ENCODE measurements at regions not wholly inside any gene's neighbourhood (a gene's known extent, or its start where the extent isn't known, plus 50 kb on each side); places are given as distances from the start of the nearest gene placed in this dataset.
"Not testable (repeated sequence)": the region's sequence is repeated elsewhere in the genome, so short reads cannot be mapped to it uniquely, and the experiment has no call there.

- no peak overlapping the region for H3K4me3 ChIP-seq (ENCODE audit: low read length)
- no peaks in the 10 kb centered on the region for H3K27me3 ChIP-seq (ENCODE audit: insufficient read depth, low read length)
- no peaks in the 10 kb centered on the region for H3K4me1 ChIP-seq (ENCODE audit: insufficient read depth, low read length)
- H3K36me3 ChIP-seq (ENCODE audit: insufficient read depth, low read length), result no peaks in the 10 kb centered on the region
- H2AFZ ChIP-seq (ENCODE audit: low read depth, low read length), result no peak overlapping the region
- no peaks in the 10 kb centered on the region for H3K9me3 ChIP-seq (ENCODE audit: low read length)
Measured at GRCh38 chr6:85348643-85349042, 101.2 kb upstream of the NT5E start.

GRCh38 chr6:85347812-85348211 lies 102.1 kb upstream of the NT5E start:
- no peaks in the 10 kb centered on the region for H3K36me3 ChIP-seq (ENCODE audit: insufficient read depth, low read length)
- no peaks in the 10 kb centered on the region for H3K9me3 ChIP-seq (ENCODE audit: low read length)
- H3K4me1 ChIP-seq (ENCODE audit: insufficient read depth, low read length), result no peaks in the 10 kb centered on the region
- H3K27me3 ChIP-seq (ENCODE audit: insufficient read depth, low read length), result no peaks in the 10 kb centered on the region
- H2AFZ ChIP-seq (ENCODE audit: low read depth, low read length), result no peak overlapping the region
- H3K4me3 ChIP-seq (ENCODE audit: low read length), result no peak overlapping the region

GRCh38 chr6:85346196-85346595 lies 103.7 kb upstream of the NT5E start:
- no peak overlapping the region for H2AFZ ChIP-seq (ENCODE audit: low read depth, low read length)

GRCh38 chr6:85344996-85345395 lies 104.9 kb upstream of the NT5E start:
- no peaks in the 10 kb centered on the region for H3K9me3 ChIP-seq (ENCODE audit: low read length)
- no peak overlapping the region for H2AFZ ChIP-seq (ENCODE audit: low read depth, low read length)
- no peaks in the 10 kb centered on the region for H3K36me3 ChIP-seq (ENCODE audit: insufficient read depth, low read length)
- no peak overlapping the region for H3K4me3 ChIP-seq (ENCODE audit: low read length)
- no peaks in the 10 kb centered on the region for H3K4me1 ChIP-seq (ENCODE audit: insufficient read depth, low read length)
- no peaks in the 10 kb centered on the region for H3K27me3 ChIP-seq (ENCODE audit: insufficient read depth, low read length)

More at GRCh38 chr6:85346196-85346595, 103.7 kb upstream of the NT5E start:
- no peaks in the 10 kb centered on the region for H3K27me3 ChIP-seq (ENCODE audit: insufficient read depth, low read length)
- H3K36me3 ChIP-seq (ENCODE audit: insufficient read depth, low read length), result no peaks in the 10 kb centered on the region
- no peak overlapping the region for H3K4me3 ChIP-seq (ENCODE audit: low read length)
- no peaks in the 10 kb centered on the region for H3K4me1 ChIP-seq (ENCODE audit: insufficient read depth, low read length)
- no peaks in the 10 kb centered on the region for H3K9me3 ChIP-seq (ENCODE audit: low read length)

- no peak overlapping the region for H3K4me3 ChIP-seq (ENCODE audit: low read length)
- H2AFZ ChIP-seq (ENCODE audit: low read depth, low read length), result no peak overlapping the region
- H3K9me3 ChIP-seq (ENCODE audit: low read length), result no peaks in the 10 kb centered on the region
- H3K36me3 ChIP-seq (ENCODE audit: insufficient read depth, low read length), result no peaks in the 10 kb centered on the region
- H3K4me1 ChIP-seq (ENCODE audit: insufficient read depth, low read length), result no peaks in the 10 kb centered on the region
- no peaks in the 10 kb centered on the region for H3K27me3 ChIP-seq (ENCODE audit: insufficient read depth, low read length)
Measured at GRCh38 chr6:85343428-85343827, 106.5 kb upstream of the NT5E start.

GRCh38 chr6:85329196-85329595 lies 120.7 kb upstream of the NT5E start:
- H3K27me3 ChIP-seq (ENCODE audit: insufficient read depth, low read length), result no peaks in the 10 kb centered on the region
- no peaks in the 10 kb centered on the region for H3K9me3 ChIP-seq (ENCODE audit: low read length)
- H2AFZ ChIP-seq (ENCODE audit: low read depth, low read length), result no peak overlapping the region
- H3K36me3 ChIP-seq (ENCODE audit: insufficient read depth, low read length), result no peaks in the 10 kb centered on the region
- H3K4me3 ChIP-seq (ENCODE audit: low read length), result no peak overlapping the region
- H3K4me1 ChIP-seq (ENCODE audit: insufficient read depth, low read length), result no peaks in the 10 kb centered on the region

- H3K9me3 ChIP-seq (ENCODE audit: low read length); H3K4me3 ChIP-seq (ENCODE audit: low read length); H2AFZ ChIP-seq (ENCODE audit: low read depth, low read length); H3K27me3 ChIP-seq (ENCODE audit: insufficient read depth, low read length); H3K36me3 ChIP-seq (ENCODE audit: insufficient read depth, low read length); H3K4me1 ChIP-seq (ENCODE audit: insufficient read depth, low read length): not testable (repeated sequence)
Measured at GRCh38 chr6:85325811-85326210, 124.1 kb upstream of the NT5E start.

GRCh38 chr6:85323435-85324040 lies 126.3 kb upstream of the NT5E start:
- no peaks in the 10 kb centered on the region for H3K36me3 ChIP-seq (ENCODE audit: insufficient read depth, low read length)
- H2AFZ ChIP-seq (ENCODE audit: low read depth, low read length), result no peak overlapping the region
- no peaks in the 10 kb centered on the region for H3K27me3 ChIP-seq (ENCODE audit: insufficient read depth, low read length)
- H3K4me3 ChIP-seq (ENCODE audit: low read length), result no peak overlapping the region
- H3K4me1 ChIP-seq (ENCODE audit: insufficient read depth, low read length), result no peaks in the 10 kb centered on the region
- H3K9me3 ChIP-seq (ENCODE audit: low read length), result no peaks in the 10 kb centered on the region

GRCh38 chr6:85322446-85323105 lies 127.3 kb upstream of the NT5E start:
- Histone ChIP-seq H3K4me3 (ENCODE audit: low read length) (no peak overlapping the region), H3K9me3 (ENCODE audit: low read length) (no peaks in the 10 kb centered on the region), H3K36me3 (ENCODE audit: insufficient read depth, low read length) (no peaks in the 10 kb centered on the region), H3K4me1 (ENCODE audit: insufficient read depth, low read length) (no peaks in the 10 kb centered on the region), H2AFZ (ENCODE audit: low read depth, low read length) (no peak overlapping the region), H3K27me3 (ENCODE audit: insufficient read depth, low read length) (no peaks in the 10 kb centered on the region)

GRCh38 chr6:85321906-85322305 lies 128.0 kb upstream of the NT5E start:
- no peaks in the 10 kb centered on the region for H3K36me3 ChIP-seq (ENCODE audit: insufficient read depth, low read length)

GRCh38 chr6:85314586-85314985 lies 135.3 kb upstream of the NT5E start:
- Histone ChIP-seq H3K4me3 (ENCODE audit: low read length) (no peak overlapping the region), H2AFZ (ENCODE audit: low read depth, low read length) (no peak overlapping the region), H3K27me3 (ENCODE audit: insufficient read depth, low read length) (no peaks in the 10 kb centered on the region), H3K9me3 (ENCODE audit: low read length) (no peaks in the 10 kb centered on the region), H3K36me3 (ENCODE audit: insufficient read depth, low read length) (no peaks in the 10 kb centered on the region), H3K4me1 (ENCODE audit: insufficient read depth, low read length) (no peaks in the 10 kb centered on the region)

More at GRCh38 chr6:85321906-85322305, 128.0 kb upstream of the NT5E start:
- Histone ChIP-seq H3K4me1 (ENCODE audit: insufficient read depth, low read length) (no peaks in the 10 kb centered on the region), H3K9me3 (ENCODE audit: low read length) (no peaks in the 10 kb centered on the region), H3K4me3 (ENCODE audit: low read length) (no peak overlapping the region), H3K27me3 (ENCODE audit: insufficient read depth, low read length) (no peaks in the 10 kb centered on the region), H2AFZ (ENCODE audit: low read depth, low read length) (no peak overlapping the region)

- no peaks in the 10 kb centered on the region for H3K36me3 ChIP-seq (ENCODE audit: insufficient read depth, low read length)
- H3K4me3 ChIP-seq (ENCODE audit: low read length), result no peak overlapping the region
Measured at GRCh38 chr6:85300581-85300980, 149.3 kb upstream of the NT5E start.

GRCh38 chr6:85298553-85298952 lies 151.3 kb upstream of the NT5E start:
- no peaks in the 10 kb centered on the region for H3K9me3 ChIP-seq (ENCODE audit: low read length)
- H3K4me3 ChIP-seq (ENCODE audit: low read length), result no peak overlapping the region
- no peaks in the 10 kb centered on the region for H3K36me3 ChIP-seq (ENCODE audit: insufficient read depth, low read length)
- H2AFZ ChIP-seq (ENCODE audit: low read depth, low read length), result no peak overlapping the region
- no peaks in the 10 kb centered on the region for H3K27me3 ChIP-seq (ENCODE audit: insufficient read depth, low read length)
- H3K4me1 ChIP-seq (ENCODE audit: insufficient read depth, low read length), result no peaks in the 10 kb centered on the region

More at GRCh38 chr6:85300581-85300980, 149.3 kb upstream of the NT5E start:
- Histone ChIP-seq H3K4me1 (ENCODE audit: insufficient read depth, low read length) (no peaks in the 10 kb centered on the region), H3K9me3 (ENCODE audit: low read length) (no peaks in the 10 kb centered on the region), H2AFZ (ENCODE audit: low read depth, low read length) (no peak overlapping the region), H3K27me3 (ENCODE audit: insufficient read depth, low read length) (no peaks in the 10 kb centered on the region)

GRCh38 chr6:85291326-85291725 lies 158.6 kb upstream of the NT5E start:
- Histone ChIP-seq H3K9me3 (ENCODE audit: low read length) (no peaks in the 10 kb centered on the region), H3K27me3 (ENCODE audit: insufficient read depth, low read length) (no peaks in the 10 kb centered on the region), H2AFZ (ENCODE audit: low read depth, low read length) (no peak overlapping the region), H3K4me3 (ENCODE audit: low read length) (no peak overlapping the region), H3K36me3 (ENCODE audit: insufficient read depth, low read length) (no peaks in the 10 kb centered on the region), H3K4me1 (ENCODE audit: insufficient read depth, low read length) (no peaks in the 10 kb centered on the region)

Data from neuron (in vitro differentiated cells).